SU-DHL-6 (cell line): ENCODE measurements at regions not wholly inside any gene's neighbourhood (a gene's known extent, or its start where the extent isn't known, plus 50 kb on each side); places are given as distances from the start of the nearest gene placed in this dataset.

ENCODE experiments used
- CTCF ChIP-seq: fragments of 200-600 bp; sonication (generic); IDR thresholded peaks from one replicate; pipeline ENCODE4 v1.5.1; 2017; ENCODE audit warnings: antibody characterized with exemption, mild to moderate bottlenecking, low read length, moderate library complexity; ENCODE audit not compliant: insufficient read depth, poor library complexity, severe bottlenecking
- EZH2phosphoT487 ChIP-seq: fragments of 200-600 bp; sonication (generic), shearing (Covaris generic); conservative IDR thresholded peaks from 2 replicates; pipeline ENCODE4 v1.6.1; 2018; ENCODE audit warnings: mild to moderate bottlenecking, antibody characterized with exemption, low read length, moderate library complexity, mixed read lengths

- TF ChIP-seq CTCF, result no peak
- TF ChIP-seq EZH2phosphoT487, result no peak
Measured at GRCh38 chr18:46406539-46406932, 250.5 kb downstream of the LOXHD1 start.
